ENCODE measurements at regions not wholly inside any gene's neighbourhood (a gene's known extent, or its start where the extent isn't known, plus 50 kb on each side); places are given as distances from the start of the nearest gene placed in this dataset.

DNA sequence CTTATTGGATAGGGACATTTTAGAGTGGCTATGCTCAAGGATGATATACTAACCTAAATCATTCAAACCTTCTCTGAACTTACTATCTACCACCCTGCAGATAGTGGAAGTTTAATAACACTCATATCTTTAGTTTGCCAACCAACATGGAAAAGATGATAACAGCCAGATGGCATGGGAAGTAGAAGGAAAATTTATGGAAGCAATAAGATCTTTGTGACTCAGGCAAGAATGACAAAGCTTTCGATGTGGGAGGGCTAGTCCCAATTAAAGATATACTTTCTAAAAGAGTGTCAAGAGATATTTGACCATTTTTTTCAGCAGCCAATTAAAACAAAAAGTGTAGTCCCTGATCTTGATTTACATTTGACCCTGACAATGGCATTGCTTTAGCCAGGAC is 631.7 kb downstream of the RPS29 start:
- Histone ChIP-seq H3K4me1 (no peaks in the 10 kb centered on the region), H3K27ac (no peak overlapping the region), H3K4me3 (no peak overlapping the region), H3K9me3 (no peaks in the 10 kb centered on the region), H3K27me3 (no peaks in the 10 kb centered on the region), H3K36me3 (no peaks in the 10 kb centered on the region)
- TF ChIP-seq POLR2A (IDR thresholded peaks at IDR 0.05) (no peak), CTCF (IDR thresholded peaks at IDR 0.05) (no peak)
- intact Hi-C loops (cut with DNase I; ENCODE audit: low total_unique reads): no loop called here
- no peak for DNase-seq

DNA sequence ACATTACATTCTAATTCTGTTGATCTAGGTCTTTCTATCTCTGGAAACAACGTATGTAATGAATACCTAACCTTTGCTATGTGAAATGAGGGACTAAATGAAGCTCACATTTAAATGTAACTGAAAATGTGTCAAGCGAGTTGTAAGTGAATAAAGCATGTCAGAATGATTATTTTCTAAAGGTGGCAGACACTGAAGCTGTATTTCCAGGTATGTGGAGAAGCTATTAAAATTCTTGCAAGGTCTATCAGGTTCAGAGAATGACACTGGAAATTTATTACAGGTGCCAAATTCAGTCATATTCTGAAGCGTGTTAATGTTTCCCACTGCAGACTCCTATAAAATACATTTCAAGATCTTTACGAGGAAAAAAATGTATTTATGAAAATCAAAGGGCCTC is 641.4 kb downstream of the RPS29 start:
- TF ChIP-seq CTCF (IDR thresholded peaks at IDR 0.05) (no peak), POLR2A (IDR thresholded peaks at IDR 0.05) (no peak)
- Histone ChIP-seq H3K4me1 (no peaks in the 10 kb centered on the region), H3K27me3 (no peaks in the 10 kb centered on the region), H3K9me3 (no peaks in the 10 kb centered on the region), H3K4me3 (no peak overlapping the region), H3K27ac (no peak overlapping the region), H3K36me3 (no peaks in the 10 kb centered on the region)
- intact Hi-C loops (cut with DNase I; ENCODE audit: low total_unique reads): no loop called here
- DNase-seq: no peak

DNA sequence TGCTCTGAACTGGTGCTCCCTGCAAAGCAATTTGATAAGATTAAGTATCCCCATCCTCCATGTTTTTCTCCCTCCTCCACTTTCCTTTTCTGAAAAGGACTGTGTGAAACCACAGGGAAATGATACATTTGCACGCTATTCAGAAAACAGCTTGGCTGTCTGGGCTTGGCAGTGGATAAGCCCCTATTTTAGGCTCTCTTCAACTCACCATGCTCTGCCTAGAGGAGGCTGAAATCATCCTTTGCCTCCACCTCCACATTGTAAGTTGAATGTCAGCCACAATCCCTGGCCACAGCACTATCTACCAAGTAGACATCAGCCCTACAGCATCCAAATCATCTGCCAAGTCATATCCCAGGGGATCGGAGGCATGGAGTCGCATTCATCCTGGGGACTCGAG is 642.3 kb downstream of the RPS29 start:
- Histone ChIP-seq H3K9me3 (no peaks in the 10 kb centered on the region), H3K36me3 (no peaks in the 10 kb centered on the region), H3K27ac (no peak overlapping the region), H3K4me1 (no peaks in the 10 kb centered on the region), H3K4me3 (no peak overlapping the region), H3K27me3 (no peaks in the 10 kb centered on the region)
- intact Hi-C loops (cut with DNase I; ENCODE audit: low total_unique reads): no loop called here
- DNase-seq: no peak
- no peak for TF ChIP-seq CTCF (IDR thresholded peaks at IDR 0.05)
- no peak for TF ChIP-seq POLR2A (IDR thresholded peaks at IDR 0.05)

DNA sequence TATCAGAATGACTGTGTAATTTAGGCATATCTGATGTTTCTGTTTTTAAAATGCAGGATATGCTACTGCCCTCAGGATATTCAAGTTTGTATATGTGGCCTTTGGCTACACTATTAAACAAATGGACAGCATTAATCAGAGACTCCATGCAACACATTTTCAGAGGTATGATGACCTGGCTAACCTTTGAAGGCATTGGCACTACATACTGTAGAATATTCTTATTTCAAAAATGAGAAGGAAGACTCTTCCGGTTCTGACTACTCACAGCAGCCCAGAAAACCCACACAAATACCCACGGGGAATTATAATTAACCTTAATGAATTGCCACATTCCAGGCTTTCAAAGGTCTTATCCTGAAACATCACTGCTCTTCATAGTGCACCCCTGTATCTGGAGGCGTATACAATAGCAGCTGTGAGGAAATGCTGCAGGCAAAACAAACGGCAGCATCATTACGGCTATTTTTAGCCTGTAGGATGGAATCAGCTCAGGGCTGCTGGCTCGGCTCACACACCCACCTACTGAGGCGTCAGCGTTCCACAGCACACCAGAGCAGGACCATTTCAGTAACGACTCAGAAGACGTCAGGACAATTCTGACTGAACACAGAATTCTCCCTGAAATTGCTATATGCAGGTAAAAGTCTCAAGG is 648.5 kb downstream of the RPS29 start:
- H3K9me3 ChIP-seq: no peaks in the 10 kb centered on the region
- no peak overlapping the region for H3K4me3 ChIP-seq
- TF ChIP-seq POLR2A (IDR thresholded peaks at IDR 0.05) (no peak), CTCF (IDR thresholded peaks at IDR 0.05) (no peak)
- intact Hi-C loops (cut with DNase I; ENCODE audit: low total_unique reads): no loop called here
- no peak overlapping the region for H3K27ac ChIP-seq
- no peaks in the 10 kb centered on the region for H3K36me3 ChIP-seq
- H3K4me1 ChIP-seq: no peaks in the 10 kb centered on the region
- no peaks in the 10 kb centered on the region for H3K27me3 ChIP-seq
- DNase-seq: no peak

DNA sequence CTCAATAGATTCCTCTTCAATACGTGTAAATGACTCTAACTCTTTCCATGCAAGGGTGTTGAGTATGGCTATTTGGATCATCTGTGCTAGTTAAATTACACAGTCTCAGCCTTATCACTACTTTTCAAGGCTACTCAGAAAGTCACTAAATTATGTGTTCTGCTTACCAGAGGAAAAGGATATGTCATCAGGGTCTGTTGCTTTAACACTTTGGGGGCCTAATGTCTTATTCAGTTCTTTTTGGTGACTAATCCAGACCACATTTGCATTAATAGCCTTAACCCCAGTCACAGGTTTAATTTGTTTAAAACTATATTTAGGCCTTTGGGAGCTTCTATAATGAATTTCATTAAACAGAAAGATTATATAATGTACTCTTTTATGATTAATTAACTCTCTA is 649.3 kb downstream of the RPS29 start:
- H3K4me1 ChIP-seq: no peaks in the 10 kb centered on the region
- no peak overlapping the region for H3K27ac ChIP-seq
- H3K4me3 ChIP-seq: no peak overlapping the region
- DNase-seq: no peak
- H3K36me3 ChIP-seq: no peaks in the 10 kb centered on the region
- intact Hi-C loops (cut with DNase I; ENCODE audit: low total_unique reads): no loop called here
- no peaks in the 10 kb centered on the region for H3K9me3 ChIP-seq
- no peaks in the 10 kb centered on the region for H3K27me3 ChIP-seq
- TF ChIP-seq CTCF (IDR thresholded peaks at IDR 0.05) (no peak), POLR2A (IDR thresholded peaks at IDR 0.05) (no peak)

Measured in uterus (tissue), 3 donors.